ENCODE measurements at regions not wholly inside any gene's neighbourhood (a gene's known extent, or its start where the extent isn't known, plus 50 kb on each side); places are given as distances from the start of the nearest gene placed in this dataset.

DNA sequence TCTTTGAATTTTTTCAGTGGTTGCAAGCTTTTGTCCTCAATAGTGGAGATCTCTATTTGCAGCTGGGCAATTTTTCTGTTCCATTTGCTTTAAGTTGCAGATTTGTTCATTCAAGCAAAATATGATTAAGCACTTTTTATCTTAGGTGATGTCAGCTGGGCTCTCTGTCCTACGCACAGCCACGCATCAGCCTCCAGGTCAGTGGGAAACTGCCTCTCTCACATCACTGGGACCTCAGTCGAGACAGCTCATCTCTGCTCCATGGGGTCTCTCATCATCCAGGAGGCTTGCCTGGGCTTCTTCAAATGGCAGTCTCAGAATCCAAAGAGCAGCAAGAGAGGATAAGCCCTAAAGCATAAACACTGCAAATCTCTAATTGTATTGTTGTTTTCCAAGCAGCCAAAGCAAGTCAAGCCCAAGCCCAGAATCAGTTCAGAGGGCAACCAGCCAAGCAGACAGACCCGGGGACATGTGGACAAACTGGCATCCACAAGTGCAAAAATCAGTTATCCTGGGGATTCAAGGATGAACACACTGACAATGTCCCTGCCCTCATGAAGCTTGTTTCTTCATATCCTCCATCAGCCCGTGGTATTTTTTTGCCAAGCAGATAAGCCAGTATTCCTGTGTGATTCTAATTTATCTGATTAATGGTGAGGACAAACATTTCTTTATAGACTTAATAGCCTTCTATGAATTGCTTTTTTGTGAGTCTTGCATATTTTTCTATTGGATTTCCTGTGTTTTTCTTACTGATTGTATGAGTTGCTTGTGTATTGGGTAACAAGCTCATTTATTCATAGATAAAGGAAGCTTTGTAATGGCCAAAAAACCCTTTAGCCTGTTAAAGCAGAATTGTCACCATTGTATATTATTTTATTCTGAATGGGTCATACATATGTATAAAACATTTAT lies 262.5 kb downstream of the GXYLT1 start:
- H3K36me3 Mint-ChIP-seq (ENCODE audit: low read depth) = no peaks in the 10 kb centered on the region
- DNase-seq (ENCODE audit: low read depth, low spot score) = no peak
- H3K4me1 Mint-ChIP-seq = peaks cover 18% of the 10 kb centered on the region
- TF ChIP-seq, protein P1, sequence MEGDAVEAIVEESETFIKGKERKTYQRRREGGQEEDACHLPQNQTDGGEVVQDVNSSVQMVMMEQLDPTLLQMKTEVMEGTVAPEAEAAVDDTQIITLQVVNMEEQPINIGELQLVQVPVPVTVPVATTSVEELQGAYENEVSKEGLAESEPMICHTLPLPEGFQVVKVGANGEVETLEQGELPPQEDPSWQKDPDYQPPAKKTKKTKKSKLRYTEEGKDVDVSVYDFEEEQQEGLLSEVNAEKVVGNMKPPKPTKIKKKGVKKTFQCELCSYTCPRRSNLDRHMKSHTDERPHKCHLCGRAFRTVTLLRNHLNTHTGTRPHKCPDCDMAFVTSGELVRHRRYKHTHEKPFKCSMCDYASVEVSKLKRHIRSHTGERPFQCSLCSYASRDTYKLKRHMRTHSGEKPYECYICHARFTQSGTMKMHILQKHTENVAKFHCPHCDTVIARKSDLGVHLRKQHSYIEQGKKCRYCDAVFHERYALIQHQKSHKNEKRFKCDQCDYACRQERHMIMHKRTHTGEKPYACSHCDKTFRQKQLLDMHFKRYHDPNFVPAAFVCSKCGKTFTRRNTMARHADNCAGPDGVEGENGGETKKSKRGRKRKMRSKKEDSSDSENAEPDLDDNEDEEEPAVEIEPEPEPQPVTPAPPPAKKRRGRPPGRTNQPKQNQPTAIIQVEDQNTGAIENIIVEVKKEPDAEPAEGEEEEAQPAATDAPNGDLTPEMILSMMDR (conservative IDR thresholded peaks at IDR 0.05) = no peak
- no peak overlapping the region for H3K27ac Mint-ChIP-seq (ENCODE audit: unreplicated experiment)
- H3K27me3 Mint-ChIP-seq (ENCODE audit: low read depth) = no peaks in the 10 kb centered on the region
- peaks cover 9% of the 10 kb centered on the region for H3K9me3 Mint-ChIP-seq
- H3K4me3 Mint-ChIP-seq = no peak overlapping the region

DNA sequence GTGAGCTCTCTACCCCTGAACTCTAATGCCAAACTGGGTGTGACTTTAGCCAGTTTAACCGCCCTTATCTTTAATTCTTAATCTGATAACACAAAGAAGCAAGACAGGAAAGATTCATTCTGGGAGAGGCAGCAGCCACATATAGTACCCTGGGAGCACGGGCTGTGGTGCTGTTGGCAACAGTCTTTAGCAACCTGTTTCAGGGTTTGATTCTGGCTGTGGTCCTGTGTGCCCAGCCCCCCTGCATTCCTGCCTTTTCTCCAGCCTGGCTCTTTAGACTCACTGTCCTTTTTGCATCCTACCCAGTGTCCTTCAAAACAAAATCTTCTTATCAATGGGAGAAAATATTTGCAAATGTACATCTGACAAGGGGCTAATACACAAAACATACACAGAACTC lies 275.2 kb downstream of the GXYLT1 start:
- TF ChIP-seq, protein P1 (conservative IDR thresholded peaks at IDR 0.05) = no peak
- Mint-ChIP-seq H3K4me1 (no peaks in the 10 kb centered on the region), H3K27me3 (ENCODE audit: low read depth) (no peaks in the 10 kb centered on the region), H3K4me3 (no peak overlapping the region), H3K9me3 (peaks cover 22% of the 10 kb centered on the region), H3K36me3 (ENCODE audit: low read depth) (peaks cover 7% of the 10 kb centered on the region), H3K27ac (ENCODE audit: unreplicated experiment) (no peak overlapping the region)
- DNase-seq (ENCODE audit: low read depth, low spot score) = no peak

DNA sequence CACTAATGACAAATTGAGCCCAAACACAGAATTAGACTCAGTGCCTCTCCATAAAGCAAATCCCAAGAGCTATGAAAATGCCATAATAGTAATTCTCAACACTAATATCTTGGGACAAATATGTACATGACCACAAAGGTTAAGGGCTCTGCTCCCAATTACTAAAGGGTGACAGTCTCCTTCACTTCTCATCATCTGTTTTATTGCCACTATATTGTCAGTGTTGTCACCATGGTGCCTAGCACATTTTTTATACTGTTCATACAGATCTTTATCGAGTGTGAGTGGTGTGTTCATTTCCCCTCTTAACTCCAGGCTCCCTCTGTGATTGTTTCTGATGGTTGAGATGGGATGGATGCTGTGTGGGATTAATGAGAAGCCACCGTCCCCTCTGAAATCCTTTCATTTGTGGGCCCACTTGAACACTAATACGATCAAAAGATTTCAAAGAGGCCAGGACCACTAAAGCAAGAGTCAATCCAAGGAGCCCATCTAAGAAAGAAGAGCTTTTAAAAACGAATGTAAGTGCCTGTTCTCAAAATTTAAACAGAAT lies 277.7 kb downstream of the GXYLT1 start:
- no peaks in the 10 kb centered on the region for H3K4me1 Mint-ChIP-seq
- no peak overlapping the region for H3K27ac Mint-ChIP-seq (ENCODE audit: unreplicated experiment)
- no peak for DNase-seq (ENCODE audit: low read depth, low spot score)
- H3K4me3 Mint-ChIP-seq = no peak overlapping the region
- TF ChIP-seq, protein P1 (conservative IDR thresholded peaks at IDR 0.05) = no peak
- H3K27me3 Mint-ChIP-seq (ENCODE audit: low read depth) = no peaks in the 10 kb centered on the region
- no peaks in the 10 kb centered on the region for H3K36me3 Mint-ChIP-seq (ENCODE audit: low read depth)
- H3K9me3 Mint-ChIP-seq = peaks cover 21% of the 10 kb centered on the region

DNA sequence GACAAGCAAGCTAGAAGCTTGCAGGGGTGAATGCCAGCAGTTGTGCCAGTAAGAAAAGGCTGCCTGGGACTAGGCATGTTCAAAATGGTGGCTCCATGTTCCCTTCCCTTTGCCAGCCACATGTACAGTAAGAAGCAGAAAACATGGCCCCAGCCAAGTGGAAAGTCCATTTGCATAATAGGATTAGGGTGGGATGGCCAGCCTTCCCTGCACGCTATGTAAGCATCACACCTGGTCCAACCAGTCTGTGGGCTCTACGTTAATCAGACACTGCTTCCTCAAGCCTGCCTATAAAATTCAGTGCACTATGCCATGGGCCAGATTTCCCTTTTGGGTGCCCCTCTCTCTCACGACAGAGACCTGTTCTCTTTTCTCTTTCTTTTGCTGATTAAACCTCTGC lies 288.4 kb downstream of the GXYLT1 start:
- H3K27ac Mint-ChIP-seq (ENCODE audit: unreplicated experiment) = no peak overlapping the region
- H3K9me3 Mint-ChIP-seq = peaks cover 7% of the 10 kb centered on the region
- TF ChIP-seq, protein P1 (conservative IDR thresholded peaks at IDR 0.05) = no peak
- peaks cover 5% of the 10 kb centered on the region for H3K36me3 Mint-ChIP-seq (ENCODE audit: low read depth)
- no peaks in the 10 kb centered on the region for H3K27me3 Mint-ChIP-seq (ENCODE audit: low read depth)
- no peak for DNase-seq (ENCODE audit: low read depth, low spot score)
- no peak overlapping the region for H3K4me3 Mint-ChIP-seq
- H3K4me1 Mint-ChIP-seq = peaks cover 5% of the 10 kb centered on the region

DNA sequence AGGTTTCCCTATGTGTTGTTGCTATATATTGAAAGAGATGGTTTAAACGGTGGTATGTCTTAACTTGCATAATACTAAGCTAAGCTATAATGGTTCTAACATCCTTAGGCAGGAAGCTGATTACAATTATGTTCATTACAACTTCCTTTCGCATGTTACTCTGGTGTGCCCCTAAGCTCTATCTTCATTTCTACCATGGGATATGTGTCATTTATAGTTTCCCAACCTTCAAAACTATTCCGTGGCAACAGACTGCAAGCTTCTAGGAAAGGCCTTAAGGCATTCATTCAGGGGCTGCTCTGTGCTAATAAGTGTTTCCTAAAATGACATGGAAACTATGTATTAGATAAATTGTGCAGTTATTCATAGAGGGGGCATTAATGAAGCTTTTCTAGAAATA lies 294.6 kb downstream of the GXYLT1 start:
- no peaks in the 10 kb centered on the region for H3K36me3 Mint-ChIP-seq (ENCODE audit: low read depth)
- H3K9me3 Mint-ChIP-seq = peaks cover 3% of the 10 kb centered on the region
- TF ChIP-seq, protein P1 (conservative IDR thresholded peaks at IDR 0.05) = no peak
- H3K27ac Mint-ChIP-seq (ENCODE audit: unreplicated experiment) = no peak overlapping the region
- H3K4me3 Mint-ChIP-seq = no peak overlapping the region
- H3K4me1 Mint-ChIP-seq = no peaks in the 10 kb centered on the region
- no peak for DNase-seq (ENCODE audit: low read depth, low spot score)
- no peaks in the 10 kb centered on the region for H3K27me3 Mint-ChIP-seq (ENCODE audit: low read depth)
